ENCODE measurements at regions not wholly inside any gene's neighbourhood (a gene's known extent, or its start where the extent isn't known, plus 50 kb on each side); places are given as distances from the start of the nearest gene placed in this dataset.

DNA sequence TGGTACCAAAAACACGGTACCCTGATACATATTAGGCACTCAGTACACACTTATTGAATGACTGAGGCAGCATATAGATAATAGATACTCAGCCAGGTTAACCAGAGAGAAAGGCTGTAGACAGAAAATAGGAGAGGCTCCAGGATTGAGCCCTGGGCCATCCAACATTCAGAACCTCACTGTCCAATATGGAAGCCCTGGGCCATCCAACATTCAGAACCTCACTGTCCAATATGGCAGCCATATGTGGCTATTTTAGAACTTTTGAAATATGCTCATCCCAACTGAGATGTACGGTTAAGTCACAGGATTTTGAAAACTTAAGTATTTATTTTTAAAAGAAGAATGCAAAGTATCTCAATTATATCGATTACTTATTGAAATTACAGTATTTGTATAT, 142.5 kb upstream of the ID4 start:
- Histone ChIP-seq H3K27ac (ENCODE audit: low read depth, low read length) (no peak overlapping the region), H3K9me3 (ENCODE audit: control insufficient read depth, insufficient read depth, low read length) (no peaks in the 10 kb centered on the region), H3K27me3 (ENCODE audit: control insufficient read depth, low read length) (no peaks in the 10 kb centered on the region), H3K4me2 (ENCODE audit: low read length) (no peak overlapping the region), H3F3A (ENCODE audit: control insufficient read depth, insufficient read depth) (no peaks in the 10 kb centered on the region), H3K4me1 (ENCODE audit: control insufficient read depth, low read length) (peaks cover 5% of the 10 kb centered on the region; the same call in 1 of the 2 replicates), H3K36me3 (ENCODE audit: control insufficient read depth, low read length) (no peaks in the 10 kb centered on the region), H3K9me2 (replicated peaks; ENCODE audit: control insufficient read depth, low read length) (no peaks in the 10 kb centered on the region), H4K20me1 (ENCODE audit: control insufficient read depth, insufficient read depth, low read depth, low read length) (no peaks in the 10 kb centered on the region), H3K79me2 (ENCODE audit: control insufficient read depth, low read length) (no peaks in the 10 kb centered on the region), H3K4me3 (ENCODE audit: low read length) (no peak overlapping the region)
- TF ChIP-seq, protein P1, sequence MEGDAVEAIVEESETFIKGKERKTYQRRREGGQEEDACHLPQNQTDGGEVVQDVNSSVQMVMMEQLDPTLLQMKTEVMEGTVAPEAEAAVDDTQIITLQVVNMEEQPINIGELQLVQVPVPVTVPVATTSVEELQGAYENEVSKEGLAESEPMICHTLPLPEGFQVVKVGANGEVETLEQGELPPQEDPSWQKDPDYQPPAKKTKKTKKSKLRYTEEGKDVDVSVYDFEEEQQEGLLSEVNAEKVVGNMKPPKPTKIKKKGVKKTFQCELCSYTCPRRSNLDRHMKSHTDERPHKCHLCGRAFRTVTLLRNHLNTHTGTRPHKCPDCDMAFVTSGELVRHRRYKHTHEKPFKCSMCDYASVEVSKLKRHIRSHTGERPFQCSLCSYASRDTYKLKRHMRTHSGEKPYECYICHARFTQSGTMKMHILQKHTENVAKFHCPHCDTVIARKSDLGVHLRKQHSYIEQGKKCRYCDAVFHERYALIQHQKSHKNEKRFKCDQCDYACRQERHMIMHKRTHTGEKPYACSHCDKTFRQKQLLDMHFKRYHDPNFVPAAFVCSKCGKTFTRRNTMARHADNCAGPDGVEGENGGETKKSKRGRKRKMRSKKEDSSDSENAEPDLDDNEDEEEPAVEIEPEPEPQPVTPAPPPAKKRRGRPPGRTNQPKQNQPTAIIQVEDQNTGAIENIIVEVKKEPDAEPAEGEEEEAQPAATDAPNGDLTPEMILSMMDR (IDR thresholded peaks at IDR 0.05; ENCODE audit: low read depth, low read length, poor library complexity, severe bottlenecking): no peak
- TF ChIP-seq EZH2phosphoT487 (IDR thresholded peaks at IDR 0.05; ENCODE audit: borderline replicate concordance, low read length): no peak

DNA sequence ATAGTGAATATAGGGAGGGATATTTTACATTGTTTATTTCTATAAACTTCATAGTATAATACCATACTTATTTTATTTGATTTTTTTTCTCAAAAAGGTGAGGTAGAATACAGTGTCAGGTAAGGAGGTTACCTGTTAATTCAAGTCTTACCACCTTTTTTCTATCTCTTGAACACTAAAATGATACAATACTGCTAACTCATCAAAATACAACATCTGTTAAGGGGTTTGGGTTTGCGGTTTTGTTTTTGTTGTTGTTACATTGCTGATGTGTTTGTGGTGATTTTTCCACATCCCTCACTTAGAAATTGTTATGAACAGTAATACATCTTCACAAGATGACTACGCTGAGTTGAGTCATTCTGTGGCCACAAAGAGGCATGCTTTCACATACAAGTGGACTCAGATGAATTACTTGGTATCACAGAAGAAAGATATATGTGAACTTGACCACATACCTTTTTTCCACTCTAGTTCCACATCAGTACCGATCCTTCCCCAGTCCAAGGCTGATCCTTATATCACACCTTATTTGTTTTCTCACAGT, 139.4 kb upstream of the ID4 start:
- Histone ChIP-seq H4K20me1 (ENCODE audit: control insufficient read depth, insufficient read depth, low read depth, low read length) (no peaks in the 10 kb centered on the region), H3K4me3 (ENCODE audit: low read length) (no peak overlapping the region), H3K27me3 (ENCODE audit: control insufficient read depth, low read length) (no peaks in the 10 kb centered on the region), H3K4me2 (ENCODE audit: low read length) (no peak overlapping the region), H3K4me1 (ENCODE audit: control insufficient read depth, low read length) (no peaks in the 10 kb centered on the region), H3K9me3 (ENCODE audit: control insufficient read depth, insufficient read depth, low read length) (no peaks in the 10 kb centered on the region), H3K36me3 (ENCODE audit: control insufficient read depth, low read length) (no peaks in the 10 kb centered on the region), H3K27ac (ENCODE audit: low read depth, low read length) (no peak overlapping the region), H3K79me2 (ENCODE audit: control insufficient read depth, low read length) (no peaks in the 10 kb centered on the region), H3F3A (ENCODE audit: control insufficient read depth, insufficient read depth) (no peaks in the 10 kb centered on the region), H3K9me2 (replicated peaks; ENCODE audit: control insufficient read depth, low read length) (no peaks in the 10 kb centered on the region)
- TF ChIP-seq, protein P1 (IDR thresholded peaks at IDR 0.05; ENCODE audit: low read depth, low read length, poor library complexity, severe bottlenecking): no peak
- no peak for TF ChIP-seq EZH2phosphoT487 (IDR thresholded peaks at IDR 0.05; ENCODE audit: borderline replicate concordance, low read length)

DNA sequence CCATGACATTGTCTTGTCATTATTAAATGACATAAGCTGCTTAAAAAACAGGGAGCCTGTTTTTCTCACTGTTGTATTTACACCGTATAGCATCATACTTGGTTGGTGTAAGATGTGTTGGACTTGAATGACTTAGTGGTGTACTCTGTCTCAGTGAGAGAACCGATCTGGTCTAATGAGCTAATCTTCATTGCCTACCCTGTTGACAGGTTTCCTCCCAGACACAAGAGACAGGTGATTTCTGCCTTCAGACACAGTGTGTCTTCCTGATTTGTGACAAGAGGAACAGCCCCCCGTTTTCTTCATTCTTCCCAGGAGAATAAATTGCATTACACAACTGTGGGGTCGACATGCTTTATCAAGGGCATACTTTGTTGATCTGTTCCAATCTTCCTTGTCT, 137.2 kb upstream of the ID4 start:
- Histone ChIP-seq H3K27me3 (ENCODE audit: control insufficient read depth, low read length) (no peaks in the 10 kb centered on the region), H4K20me1 (ENCODE audit: control insufficient read depth, insufficient read depth, low read depth, low read length) (no peaks in the 10 kb centered on the region), H3K27ac (ENCODE audit: low read depth, low read length) (no peak overlapping the region), H3K4me2 (ENCODE audit: low read length) (no peak overlapping the region), H3F3A (ENCODE audit: control insufficient read depth, insufficient read depth) (no peaks in the 10 kb centered on the region), H3K79me2 (ENCODE audit: control insufficient read depth, low read length) (no peaks in the 10 kb centered on the region), H3K4me3 (ENCODE audit: low read length) (no peak overlapping the region), H3K9me2 (replicated peaks; ENCODE audit: control insufficient read depth, low read length) (no peaks in the 10 kb centered on the region), H3K36me3 (ENCODE audit: control insufficient read depth, low read length) (no peaks in the 10 kb centered on the region), H3K4me1 (ENCODE audit: control insufficient read depth, low read length) (no peaks in the 10 kb centered on the region), H3K9me3 (ENCODE audit: control insufficient read depth, insufficient read depth, low read length) (no peaks in the 10 kb centered on the region)
- TF ChIP-seq EZH2phosphoT487 (IDR thresholded peaks at IDR 0.05; ENCODE audit: borderline replicate concordance, low read length): no peak
- TF ChIP-seq, protein P1 (IDR thresholded peaks at IDR 0.05; ENCODE audit: low read depth, low read length, poor library complexity, severe bottlenecking): no peak
